Small intestine (tissue), 7 donors: ENCODE measurements at regions not wholly inside any gene's neighbourhood (a gene's known extent, or its start where the extent isn't known, plus 50 kb on each side); places are given as distances from the start of the nearest gene placed in this dataset.

Experiments used
- DNase-seq, 2 donors: peaks; one replicate each; pipeline versions ENCODE4 v3.0.0 to v3.0.0-alpha.2; 2013
- FAIRE-seq: peaks from 2 replicates; lab custom pipeline; 2012; peaks lifted over from hg19 to GRCh38; lab: Jason Lieb, UNC
- H3K27ac ChIP-seq, 3 donors: one replicate each; pipeline ENCODE4 v1.5.1; 2013; ENCODE audit warnings: low read length in 2 of 3, mild to moderate bottlenecking in 2 of 3, control low read depth in 1 of 3, inconsistent platforms in 1 of 3, low read depth in 1 of 3, moderate library complexity in 1 of 3
- H3K27me3 ChIP-seq, 3 donors: one replicate each; pipeline ENCODE4 v1.6.1; 2013; ENCODE audit warnings: low read length in 3 of 3, inconsistent platforms in 1 of 3; ENCODE audit not compliant: control insufficient read depth in 3 of 3, insufficient read depth in 3 of 3
- H3K36me3 ChIP-seq, 3 donors: one replicate each; pipeline ENCODE4 v1.6.1; 2013; ENCODE audit warnings: low read length in 3 of 3, inconsistent platforms in 1 of 3, low read depth in 1 of 3, mild to moderate bottlenecking in 1 of 3, moderate library complexity in 1 of 3; ENCODE audit not compliant: control insufficient read depth in 3 of 3, insufficient read depth in 2 of 3
- H3K4me1 ChIP-seq, 3 donors: one replicate each; pipeline ENCODE4 v1.6.1; 2013; ENCODE audit warnings: low read length in 2 of 3, inconsistent platforms in 1 of 3, low read depth in 1 of 3, mild to moderate bottlenecking in 1 of 3, moderate library complexity in 1 of 3; ENCODE audit not compliant: control insufficient read depth in 3 of 3, insufficient read depth in 2 of 3
- H3K4me3 ChIP-seq, 3 donors: one replicate each; pipeline ENCODE4 v1.5.1; 2013; ENCODE audit warnings: low read length in 3 of 3, control low read depth in 1 of 3, inconsistent platforms in 1 of 3, low read depth in 1 of 3, mild to moderate bottlenecking in 1 of 3, moderate library complexity in 1 of 3
- H3K9me3 ChIP-seq, 2 donors: one replicate each; pipeline ENCODE4 v1.6.1; 2013; ENCODE audit warnings: low read depth in 1 of 2, low read length in 1 of 2; ENCODE audit not compliant: control insufficient read depth in 2 of 2, insufficient read depth in 1 of 2
- WGBS, 3 donors: extraction: QIAGEN DNeasy Blood & Tissue Kit; methylation state at CpG; one replicate each; pipeline ENCODE4 v1.1.7; 2013; 5-methylcytosine and 5-hydroxymethylcytosine counted together
- donor health status: healthy with polysubstance abuse.
- donor health status: control.
- donor health status: control.
- donor health status: Bipolar disorder and iron deficiency.
- donor health status: healthy.

GRCh38 chr9:672851-673250 is 168.6 kb upstream of the DMRT1 start:
- Histone ChIP-seq H3K36me3 (peaks cover 0 to 3% (median 0%) of the 10 kb centered on the region in 3 donors), H3K27ac (no peak overlapping the region), H3K27me3 (no peaks in the 10 kb centered on the region), H3K4me1 (peaks cover 0 to 12% (median 4%) of the 10 kb centered on the region in 3 donors), H3K4me3 (no peak overlapping the region), H3K9me3 (peaks cover 0 to 5% of the 10 kb centered on the region in 2 donors)
- no peak for FAIRE-seq
- WGBS, 3 donors = 69 to 83% (median 79%) methylated on average over 4 of the region's 4 CpGs
- DNase-seq = no peak

GRCh38 chr9:673264-673965 is 168.1 kb upstream of the DMRT1 start:
- no peaks in the 10 kb centered on the region for H3K27me3 ChIP-seq
- no peak for FAIRE-seq
- no peak overlapping the region for H3K27ac ChIP-seq
- WGBS, 3 donors = 85 to 90% (median 89%) methylated on average over 9 of the region's 9 CpGs
- peaks cover 0 to 15% (median 5%) of the 10 kb centered on the region in 3 donors for H3K4me1 ChIP-seq
- peaks cover 0 to 5% of the 10 kb centered on the region in 2 donors for H3K9me3 ChIP-seq
- DNase-seq = no peak
- H3K4me3 ChIP-seq = no peak overlapping the region
- peaks cover 0 to 3% (median 0%) of the 10 kb centered on the region in 3 donors for H3K36me3 ChIP-seq

- H3K36me3 ChIP-seq = peaks cover 0 to 3% (median 0%) of the 10 kb centered on the region in 3 donors
- H3K9me3 ChIP-seq = no peaks in the 10 kb centered on the region
- no peak overlapping the region for H3K27ac ChIP-seq
- DNase-seq (peak in 1 of 2 donors; percentile 34), FAIRE-seq (no peak)
- no peaks in the 10 kb centered on the region for H3K27me3 ChIP-seq
- peaks cover 0 to 15% (median 5%) of the 10 kb centered on the region in 3 donors for H3K4me1 ChIP-seq
- H3K4me3 ChIP-seq = no peak overlapping the region
- 67 to 81% (median 71%) methylated on average over 3 of the region's 3 CpGs for WGBS, 3 donors
Measured at GRCh38 chr9:673966-674526, 167.5 kb upstream of the DMRT1 start.

GRCh38 chr9:675697-676370 is 165.7 kb upstream of the DMRT1 start:
- no peaks in the 10 kb centered on the region for H3K9me3 ChIP-seq
- peaks cover 0 to 3% (median 0%) of the 10 kb centered on the region in 3 donors for H3K36me3 ChIP-seq
- no peak overlapping the region for H3K4me3 ChIP-seq
- H3K27ac ChIP-seq = no peak overlapping the region
- FAIRE-seq = no peak
- H3K4me1 ChIP-seq = peaks cover 0 to 15% (median 5%) of the 10 kb centered on the region in 3 donors
- no peak for DNase-seq
- WGBS, 3 donors = 78 to 91% (median 82%) methylated on average over 4 of the region's 4 CpGs
- H3K27me3 ChIP-seq = no peaks in the 10 kb centered on the region

GRCh38 chr9:676780-677438 is 164.6 kb upstream of the DMRT1 start:
- peak; percentile 51 to 55 for DNase-seq
- FAIRE-seq = no peak
- Histone ChIP-seq H3K4me3 (no peak overlapping the region), H3K36me3 (peaks cover 0 to 3% (median 0%) of the 10 kb centered on the region in 3 donors), H3K27ac (peak overlapping the region in 1 of 3 donors; percentile 19), H3K9me3 (no peaks in the 10 kb centered on the region), H3K4me1 (peaks cover 0 to 15% (median 5%) of the 10 kb centered on the region in 3 donors), H3K27me3 (no peaks in the 10 kb centered on the region)
- WGBS, 3 donors = 39 to 68% (median 48%) methylated on average over 3 of the region's 3 CpGs

- no peaks in the 10 kb centered on the region for H3K9me3 ChIP-seq
- DNase-seq = peak in 1 of 2 donors; percentile 22
- H3K36me3 ChIP-seq = peaks cover 0 to 3% (median 0%) of the 10 kb centered on the region in 3 donors
- 34 to 40% (median 36%) methylated on average over 11 of the region's 11 CpGs for WGBS, 3 donors
- H3K4me1 ChIP-seq = peaks cover 0 to 15% (median 5%) of the 10 kb centered on the region in 3 donors
- H3K4me3 ChIP-seq = peak overlapping the region in 2 of 3 donors; percentile 2 to 37
- FAIRE-seq = no peak
- H3K27me3 ChIP-seq = no peaks in the 10 kb centered on the region
- peak overlapping the region; percentile 12 to 73 (median 49) for H3K27ac ChIP-seq
Measured at GRCh38 chr9:677461-678097, 163.9 kb upstream of the DMRT1 start.

- WGBS, 3 donors = 89 to 94% (median 90%) methylated on average over 1 of the region's 1 CpG
- Histone ChIP-seq H3K27ac (no peak overlapping the region), H3K4me1 (peaks cover 0 to 20% (median 5%) of the 10 kb centered on the region in 3 donors), H3K4me3 (no peak overlapping the region), H3K27me3 (no peaks in the 10 kb centered on the region), H3K9me3 (no peaks in the 10 kb centered on the region), H3K36me3 (peaks cover 0 to 3% (median 0%) of the 10 kb centered on the region in 3 donors)
- no peak for DNase-seq
- FAIRE-seq = no peak
Measured at GRCh38 chr9:678897-679296, 162.6 kb upstream of the DMRT1 start.
